AG04449 (cell line): ENCODE measurements at regions not wholly inside any gene's neighbourhood (a gene's known extent, or its start where the extent isn't known, plus 50 kb on each side); places are given as distances from the start of the nearest gene placed in this dataset.

ENCODE experiments used
- CTCF ChIA-PET: fragments of 350-600 bp; formaldehyde crosslinking; extraction: SDS; loops from one replicate; lab custom pipeline; 2021; ENCODE audit warnings: antibody characterized with exemption; lab: Yijun Ruan, JAX
- POLR2A ChIA-PET: fragments of 400-600, 350-600 bp; formaldehyde crosslinking; extraction: SDS; loops from one replicate; lab custom pipeline; 2020; ENCODE audit warnings: antibody characterized with exemption, inconsistent platforms; lab: Yijun Ruan, JAX
- DNase-seq: peaks from one replicate; pipeline ENCODE4 v3.0.0-alpha.2; 2010; ENCODE audit warnings: low read depth, low spot score
- H3K4me3 ChIP-seq: 2 replicates; pipeline ENCODE4 v1.5.1; 2011; ENCODE audit warnings: low read depth, mild to moderate bottlenecking, control low read depth, low read length
- TF ChIP-seq, protein P1 (sequence below): IDR thresholded peaks from one replicate; pipeline ENCODE4 v1.5.1; 2011; ENCODE audit warnings: mild to moderate bottlenecking, moderate library complexity, low read length, control low read depth, inconsistent platforms; ENCODE audit not compliant: insufficient read depth; ENCODE audit errors: missing control alignments

GRCh38 chr6:45714006-45714730 lies 301.5 kb downstream of the CLIC5 start:
- TF ChIP-seq, protein P1, sequence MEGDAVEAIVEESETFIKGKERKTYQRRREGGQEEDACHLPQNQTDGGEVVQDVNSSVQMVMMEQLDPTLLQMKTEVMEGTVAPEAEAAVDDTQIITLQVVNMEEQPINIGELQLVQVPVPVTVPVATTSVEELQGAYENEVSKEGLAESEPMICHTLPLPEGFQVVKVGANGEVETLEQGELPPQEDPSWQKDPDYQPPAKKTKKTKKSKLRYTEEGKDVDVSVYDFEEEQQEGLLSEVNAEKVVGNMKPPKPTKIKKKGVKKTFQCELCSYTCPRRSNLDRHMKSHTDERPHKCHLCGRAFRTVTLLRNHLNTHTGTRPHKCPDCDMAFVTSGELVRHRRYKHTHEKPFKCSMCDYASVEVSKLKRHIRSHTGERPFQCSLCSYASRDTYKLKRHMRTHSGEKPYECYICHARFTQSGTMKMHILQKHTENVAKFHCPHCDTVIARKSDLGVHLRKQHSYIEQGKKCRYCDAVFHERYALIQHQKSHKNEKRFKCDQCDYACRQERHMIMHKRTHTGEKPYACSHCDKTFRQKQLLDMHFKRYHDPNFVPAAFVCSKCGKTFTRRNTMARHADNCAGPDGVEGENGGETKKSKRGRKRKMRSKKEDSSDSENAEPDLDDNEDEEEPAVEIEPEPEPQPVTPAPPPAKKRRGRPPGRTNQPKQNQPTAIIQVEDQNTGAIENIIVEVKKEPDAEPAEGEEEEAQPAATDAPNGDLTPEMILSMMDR: no peak
- ChIA-PET CTCF (interaction anchor here (0.7 to 3.1 kb wide), 70 partner anchors 9 to 1239 kb away, joined by 3 to 32 read pairs (median 4); partner anchors contain the start of gene SUPT3H), POLR2A (interaction anchor here (0.6 to 1.1 kb wide), 6 partner anchors 11 to 859 kb away, joined by 3 to 8 read pairs (median 3); partner anchors contain the start of gene SUPT3H)
- no peak overlapping the region for H3K4me3 ChIP-seq
- no peak for DNase-seq
